Caki2 (cell line): ENCODE measurements at regions not wholly inside any gene's neighbourhood (a gene's known extent, or its start where the extent isn't known, plus 50 kb on each side); places are given as distances from the start of the nearest gene placed in this dataset.
A peak's percentile ranks its signal among the peaks of the same experiment; 100 is the strongest.

Experiments
- DNase-seq: peaks from one replicate; pipeline ENCODE4 v3.0.0-alpha.2; 2015; ENCODE audit warnings: low read depth
- in situ Hi-C: cut with HindIII; loops from 2 replicates; pipeline ENCODE4 v1.10.0; 2016; ENCODE audit warnings: low sequenced_read_pairs, low pct_unique_long_range_greater_than_20kb, mixed read lengths

DNA sequence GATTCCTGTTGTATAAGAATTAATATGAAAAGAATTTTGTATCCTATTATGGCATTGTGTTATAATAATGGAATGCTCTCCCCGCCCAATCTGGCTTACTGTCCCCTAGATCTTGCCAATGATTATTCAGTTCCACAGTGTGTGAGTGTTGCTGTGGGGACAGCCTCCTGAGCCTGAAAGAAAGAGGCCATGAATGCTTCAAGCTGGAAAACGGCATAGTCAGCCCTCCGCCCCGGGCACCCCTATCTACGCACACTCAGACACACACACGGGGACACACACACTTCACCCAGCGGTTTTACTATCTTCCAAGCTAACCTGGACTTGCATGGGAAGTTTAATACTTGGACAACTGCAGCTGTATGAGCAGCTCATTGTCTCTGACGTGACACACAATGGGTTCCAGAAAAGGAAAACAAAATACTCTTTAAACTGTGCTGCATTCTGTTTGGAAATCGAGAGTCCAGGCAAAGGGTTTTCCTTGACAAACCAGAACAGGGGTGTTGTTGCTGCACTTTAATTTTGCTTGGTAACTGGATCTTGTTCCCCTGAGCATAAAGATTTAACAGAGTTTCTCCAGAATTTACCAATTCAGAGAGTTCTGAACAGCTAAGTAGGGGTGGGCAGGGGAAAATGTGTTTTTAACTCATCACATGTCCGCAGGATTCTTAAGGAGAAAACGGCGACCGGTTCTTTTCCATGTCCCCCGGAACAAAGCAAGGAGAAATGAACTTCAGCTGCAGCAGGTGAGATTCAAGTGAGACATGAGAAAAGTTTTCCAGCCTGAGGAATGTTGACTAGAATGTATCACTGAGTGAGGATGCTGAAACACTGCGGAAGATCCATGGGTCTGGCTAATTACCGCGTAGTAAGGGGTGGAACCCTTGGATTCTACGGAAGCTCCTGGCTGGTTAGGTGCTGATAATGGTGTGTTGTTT, 472.9 kb downstream of the FOXO1 start:
- in situ Hi-C loops: no loop called here
- DNase-seq: no peak

DNA sequence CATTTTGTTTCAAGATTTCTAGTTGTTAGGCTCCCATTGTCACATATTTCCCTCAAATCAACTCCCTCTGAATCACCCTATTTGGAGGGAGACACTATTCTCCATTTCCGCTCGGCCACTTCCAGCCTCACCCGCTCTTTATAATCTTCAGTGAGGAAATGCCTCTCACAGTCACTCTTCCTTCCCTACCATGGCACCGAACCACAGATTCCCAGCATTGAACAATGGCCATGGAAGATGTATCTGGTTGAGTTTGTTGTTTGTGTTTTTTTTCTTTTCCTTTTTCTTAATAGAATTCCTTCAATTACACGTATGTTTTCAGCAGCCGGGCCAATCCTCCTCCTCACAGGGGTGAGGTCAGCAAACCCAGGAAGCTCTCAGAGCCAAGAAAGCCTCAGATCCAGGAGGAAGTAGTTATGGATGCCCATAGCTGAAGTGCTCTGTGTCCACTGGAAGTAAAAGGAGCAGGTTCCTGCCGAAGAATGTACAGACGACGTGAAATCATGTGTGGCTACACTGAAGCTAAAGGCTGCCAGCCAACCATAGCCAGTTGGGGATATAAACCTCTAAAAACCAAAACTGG, 472.1 kb downstream of the FOXO1 start:
- in situ Hi-C loops: no loop called here
- no peak for DNase-seq

DNA sequence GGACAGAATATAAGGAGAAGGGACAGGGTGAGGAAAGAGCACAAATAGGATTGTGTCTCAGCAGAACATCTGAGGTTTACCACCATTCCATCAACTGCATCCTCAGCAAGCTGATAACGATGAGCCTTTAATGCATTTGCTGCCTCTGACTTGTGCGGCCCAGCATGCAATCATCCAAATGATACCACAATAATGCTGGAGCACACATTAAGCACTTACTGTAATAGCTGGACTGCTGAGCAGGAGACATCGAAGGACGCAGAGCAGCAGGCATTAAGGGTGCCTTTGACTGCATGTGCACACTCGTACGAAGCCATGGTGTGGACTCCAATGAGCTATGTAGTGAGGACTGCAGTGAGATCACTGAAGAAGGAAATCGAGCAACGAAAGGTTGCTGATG, 469.4 kb downstream of the FOXO1 start:
- DNase-seq: no peak
- in situ Hi-C loops: no loop called here

DNA sequence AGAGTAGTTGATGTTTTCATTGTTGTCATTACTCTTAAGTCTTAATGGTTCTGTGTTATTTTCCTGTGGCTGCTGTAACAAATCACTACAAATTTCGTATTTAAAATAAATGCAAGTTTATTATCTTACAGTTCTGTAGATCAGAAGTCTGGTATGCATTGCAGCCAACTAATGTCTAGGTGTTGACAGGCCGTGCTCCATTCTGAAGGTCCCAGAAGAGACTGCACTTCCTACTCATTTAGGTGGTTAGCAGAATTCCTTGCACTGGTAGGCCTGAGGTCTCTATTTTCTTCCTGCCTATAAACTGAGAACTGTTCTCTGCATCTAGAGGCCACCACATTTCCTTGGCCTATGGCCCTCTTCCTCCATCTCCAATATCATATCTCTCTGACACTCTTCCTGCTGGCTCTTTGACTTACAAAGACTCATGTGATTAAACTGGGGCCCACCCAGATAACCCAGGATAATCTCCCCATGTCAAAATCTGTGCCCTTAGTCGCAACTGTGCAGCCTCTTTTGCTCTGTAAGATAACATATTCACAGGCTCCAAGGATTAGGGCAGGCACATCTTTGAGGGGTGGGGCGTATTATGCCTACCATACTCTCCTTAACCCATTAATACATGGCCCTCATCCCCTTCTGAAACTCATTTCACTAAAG, 468.4 kb downstream of the FOXO1 start:
- in situ Hi-C loops: no loop called here
- DNase-seq: no peak

DNA sequence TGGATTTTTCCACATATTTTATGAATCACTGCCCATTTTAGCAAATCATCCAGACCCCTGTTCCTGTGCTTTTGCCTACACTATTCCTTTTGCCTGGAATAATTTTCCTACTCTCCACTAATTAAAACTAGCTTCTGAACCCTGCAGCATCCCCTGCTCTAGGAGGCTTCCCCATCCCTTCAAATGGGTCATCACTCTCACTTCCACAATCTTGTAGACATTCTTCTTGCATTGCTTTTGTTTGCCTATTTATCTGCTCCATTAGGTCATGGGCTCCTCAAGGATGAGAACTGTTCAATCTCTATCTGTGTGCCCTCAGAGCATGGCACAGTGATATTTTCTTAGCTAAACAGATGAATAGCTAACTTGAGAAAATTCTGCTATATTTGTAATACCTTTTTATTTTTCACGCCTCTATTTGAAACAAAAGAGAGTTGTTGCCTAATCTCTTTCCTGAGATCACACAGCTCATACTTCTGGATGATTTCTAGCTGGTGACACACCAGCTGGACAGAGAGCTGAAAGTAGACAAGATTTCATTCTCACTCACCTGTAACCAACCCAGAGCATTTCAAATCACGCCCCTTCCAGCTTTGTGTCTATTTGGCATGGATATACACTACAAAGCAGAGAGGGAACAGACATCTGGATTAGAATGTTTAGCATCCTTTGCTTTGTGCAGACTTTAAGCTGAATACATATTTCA, 466.0 kb downstream of the FOXO1 start:
- in situ Hi-C loops: no loop called here
- no peak for DNase-seq

DNA sequence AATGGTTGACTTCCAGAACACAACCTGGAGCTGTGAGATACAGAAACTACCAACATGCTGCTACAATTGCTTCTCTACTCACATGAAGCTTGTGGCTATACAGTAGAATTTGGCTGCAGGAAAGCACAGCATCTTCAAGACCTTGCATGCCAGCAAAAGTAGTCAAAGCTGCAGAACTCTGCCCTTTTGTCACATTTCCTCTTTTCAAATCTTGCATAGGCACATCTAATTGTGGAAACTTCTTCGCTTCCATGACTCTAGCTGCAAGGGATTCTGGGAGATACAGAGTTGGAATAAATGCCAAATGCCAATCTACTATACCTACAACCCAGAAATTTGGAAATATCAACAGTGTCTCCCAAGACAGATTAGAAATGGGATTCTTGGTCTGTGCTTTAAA, 462.2 kb downstream of the FOXO1 start:
- in situ Hi-C loops: no loop called here
- DNase-seq: no peak

DNA sequence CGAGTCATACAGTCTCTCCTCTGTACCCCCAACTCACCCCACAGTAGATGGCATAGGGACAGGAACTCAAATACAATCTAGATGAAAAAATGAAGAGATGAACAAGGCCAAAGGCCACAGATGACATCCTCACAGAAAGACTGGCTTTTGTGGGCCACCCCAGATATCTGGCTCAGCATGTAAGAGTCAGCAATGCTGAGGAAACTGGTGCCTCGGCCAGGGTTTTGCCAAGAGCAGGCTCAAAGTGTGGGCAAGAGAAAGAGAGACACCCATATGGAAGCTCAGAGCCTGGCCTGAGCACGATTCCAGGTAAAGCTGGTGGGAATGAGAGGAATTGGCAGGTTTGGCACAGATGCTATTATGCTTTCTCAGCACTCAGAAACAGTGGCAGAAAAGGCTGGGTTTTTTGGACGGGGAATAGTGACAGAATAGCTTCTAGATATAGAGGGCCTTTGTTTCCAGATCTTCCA, 460.6 kb downstream of the FOXO1 start:
- DNase-seq: no peak
- in situ Hi-C loops: no loop called here

DNA sequence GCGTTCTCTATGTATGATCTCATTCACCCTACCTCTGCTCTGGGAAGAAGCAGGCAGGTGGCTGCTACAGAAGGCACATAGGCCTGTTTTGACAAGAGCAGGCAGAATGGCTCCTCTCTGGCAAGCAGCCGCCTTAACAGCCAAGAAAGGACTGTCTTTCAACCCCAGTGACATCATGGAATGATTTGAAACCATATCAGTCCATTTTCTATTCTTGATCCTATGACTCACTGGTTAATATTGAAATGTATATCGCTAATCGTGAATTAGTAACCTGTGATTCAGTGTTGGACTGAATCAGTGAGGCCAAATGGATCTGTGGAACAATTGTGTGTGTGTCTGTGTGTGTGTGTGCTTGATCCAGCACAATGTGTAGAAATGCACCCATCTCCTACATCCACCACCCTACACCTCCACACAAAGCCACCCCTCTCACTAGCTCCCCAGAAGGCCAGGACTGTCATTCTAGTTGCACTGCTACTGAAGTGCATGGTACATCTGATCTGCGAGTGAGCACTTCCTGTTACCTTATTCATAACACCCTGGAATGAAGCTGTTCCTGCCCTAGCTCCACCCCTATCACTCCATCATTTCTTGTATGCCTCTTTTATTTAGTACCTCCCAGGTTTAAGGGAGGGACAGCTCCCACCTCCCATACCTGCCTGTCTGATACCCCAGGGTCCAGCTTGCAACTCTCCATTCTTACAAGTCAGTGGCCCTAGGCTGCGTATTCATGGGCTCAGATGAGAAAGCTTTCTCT, 460.0 kb downstream of the FOXO1 start:
- in situ Hi-C loops: no loop called here
- DNase-seq: peak; percentile 58

DNA sequence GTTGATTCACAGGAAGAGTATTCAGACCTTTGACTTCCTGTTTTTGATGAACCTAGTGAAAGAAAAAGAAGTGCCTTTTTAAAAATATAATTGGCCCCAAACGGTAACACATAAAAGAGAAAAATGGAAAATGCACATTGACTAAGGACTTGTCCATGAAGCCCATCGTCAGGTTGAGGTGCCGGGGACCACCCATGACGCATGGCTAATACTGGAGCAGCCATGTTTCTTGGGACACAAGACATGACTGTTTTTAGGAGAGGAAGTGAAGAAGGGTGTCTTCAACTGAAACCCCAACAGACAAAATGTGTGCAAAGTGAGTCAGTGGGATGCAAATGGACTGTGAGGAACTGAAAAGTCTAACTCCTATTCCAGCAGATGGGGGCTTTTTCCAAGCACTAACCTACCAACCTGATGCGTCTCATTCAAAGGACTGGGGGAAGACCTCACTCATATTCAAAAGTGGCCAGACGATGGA, 459.4 kb downstream of the FOXO1 start:
- in situ Hi-C loops: no loop called here
- DNase-seq: no peak

DNA sequence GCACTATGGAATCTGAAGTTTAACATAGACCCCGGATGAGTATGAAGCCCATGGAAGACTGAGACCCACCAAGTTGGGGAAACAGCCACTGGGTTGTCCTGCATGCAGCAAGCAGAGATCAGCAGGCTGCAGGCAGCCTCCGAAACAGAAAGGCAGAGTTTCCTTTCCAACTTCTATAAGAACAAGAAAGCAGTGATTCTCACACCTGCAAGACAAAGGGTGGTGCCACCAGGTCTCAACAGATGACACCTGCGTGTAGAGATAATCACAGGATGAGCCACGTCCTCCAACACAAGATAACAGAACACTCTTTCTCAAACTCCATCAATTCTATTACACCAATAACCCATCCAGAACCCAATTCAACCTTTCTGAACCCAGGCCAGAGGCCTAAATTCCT, 457.9 kb downstream of the FOXO1 start:
- in situ Hi-C loops: no loop called here
- no peak for DNase-seq

DNA sequence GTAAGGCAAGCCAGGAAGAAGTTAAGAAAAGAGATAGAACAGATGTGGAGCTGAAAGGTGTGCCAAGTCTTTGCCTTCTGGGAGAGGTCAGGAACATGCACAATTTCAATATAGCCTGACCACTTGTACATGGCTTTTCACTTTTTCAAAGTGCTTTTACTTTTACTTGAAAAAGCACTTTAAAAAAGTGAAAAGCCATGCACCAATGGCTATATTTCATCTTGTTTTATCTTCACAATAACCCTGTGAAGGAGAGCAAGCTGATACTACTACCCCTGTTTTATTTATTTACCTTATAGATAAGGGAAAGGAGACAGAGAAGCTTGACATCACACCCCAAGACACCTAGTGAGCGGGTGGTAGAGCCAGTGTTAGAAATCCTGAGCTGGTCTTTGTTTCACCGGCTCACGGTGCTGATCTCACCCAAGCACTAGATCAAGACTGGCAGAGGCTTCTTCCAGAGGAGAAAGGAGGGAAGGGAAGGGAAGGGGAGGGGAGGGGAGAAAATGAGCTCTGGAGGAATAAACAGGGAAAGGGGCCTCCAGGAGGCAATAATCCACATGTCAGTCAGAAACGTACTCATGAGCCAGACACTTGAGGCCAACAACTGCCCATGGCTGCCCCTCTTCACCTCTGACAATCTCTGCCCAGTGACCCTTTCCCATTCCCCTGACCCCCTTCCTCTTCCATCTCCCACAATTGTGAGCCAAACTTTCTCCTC, 455.4 kb downstream of the FOXO1 start:
- DNase-seq: no peak
- in situ Hi-C loops: no loop called here

DNA sequence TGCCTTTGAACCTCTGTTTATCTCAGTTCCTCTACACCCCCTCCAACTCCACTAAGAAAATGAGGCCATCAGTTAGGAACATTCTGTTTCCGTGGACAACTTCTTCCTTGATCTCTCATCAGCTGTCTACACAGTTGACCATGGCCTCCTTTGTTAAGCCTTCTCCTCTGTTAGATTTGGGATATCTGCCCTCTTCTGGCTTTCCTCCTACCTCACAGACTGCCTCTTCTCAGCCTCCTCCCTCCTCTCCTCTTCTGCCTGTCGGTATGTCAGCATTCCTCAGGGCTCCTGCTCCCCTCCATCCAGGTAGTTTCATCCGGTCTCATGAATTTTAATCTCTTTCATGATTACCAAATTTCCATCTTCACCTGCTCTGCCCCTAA, 454.9 kb downstream of the FOXO1 start:
- no peak for DNase-seq
- in situ Hi-C loops: no loop called here

DNA sequence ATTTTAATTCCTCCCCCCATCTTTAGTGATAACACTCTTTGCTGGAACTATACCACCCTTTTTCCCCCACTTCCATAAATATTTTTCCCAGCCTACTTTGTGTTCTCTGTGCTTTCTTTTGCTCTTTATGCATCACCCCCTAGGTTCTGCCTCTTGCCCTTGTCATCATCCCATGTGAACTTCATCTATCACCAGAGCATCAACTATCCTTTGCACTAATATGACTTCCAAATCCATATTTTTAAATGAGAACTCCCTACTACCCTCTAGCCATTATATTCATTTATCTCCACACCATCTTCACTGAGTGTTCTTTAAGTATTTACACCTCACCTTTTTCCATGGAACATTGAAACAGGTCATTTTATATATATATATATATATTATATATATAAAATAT, 452.7 kb downstream of the FOXO1 start:
- in situ Hi-C loops: no loop called here

DNA sequence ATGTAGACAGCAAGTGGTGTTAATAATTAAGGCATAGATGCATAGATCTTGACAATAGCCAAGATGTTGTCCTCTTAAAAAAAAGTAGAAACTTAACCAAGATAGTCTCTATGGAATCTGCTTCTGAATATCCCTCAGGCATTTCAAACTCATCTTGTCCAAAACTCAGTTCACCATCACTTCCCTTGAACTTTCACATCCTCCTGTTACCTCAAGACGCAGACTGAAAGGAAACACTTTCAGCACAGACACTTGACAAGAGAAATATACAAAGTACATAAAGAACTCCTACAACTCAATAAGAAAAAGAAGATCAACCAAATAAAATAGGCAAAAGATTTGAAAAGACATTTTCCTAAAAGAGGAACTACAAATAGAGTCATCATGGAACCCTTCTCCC, 451.1 kb downstream of the FOXO1 start:
- DNase-seq: no peak
- in situ Hi-C loops: no loop called here

More for the DNA sequence above, 452.7 kb downstream of the FOXO1 start:
- DNase-seq: no peak

DNA sequence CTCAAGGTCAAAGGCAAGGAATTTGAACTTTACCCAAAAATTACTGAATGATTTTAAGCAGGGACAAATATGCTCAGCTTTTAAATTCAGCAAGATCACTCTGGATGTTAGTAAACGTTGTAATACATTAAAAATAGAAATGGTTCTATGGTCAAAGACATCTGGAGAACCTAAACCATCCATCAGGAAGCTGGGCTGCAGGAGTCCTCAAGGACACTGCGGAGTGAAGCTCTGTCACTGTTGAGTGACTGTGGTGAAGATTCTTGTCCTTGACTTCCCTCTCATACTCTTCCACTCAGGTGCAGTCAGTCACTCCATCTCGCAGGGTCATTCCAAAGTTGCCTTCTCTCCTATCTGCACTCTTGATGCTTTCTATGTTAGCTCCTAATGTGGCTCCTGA, 450.7 kb downstream of the FOXO1 start:
- in situ Hi-C loops: no loop called here
- DNase-seq: no peak

DNA sequence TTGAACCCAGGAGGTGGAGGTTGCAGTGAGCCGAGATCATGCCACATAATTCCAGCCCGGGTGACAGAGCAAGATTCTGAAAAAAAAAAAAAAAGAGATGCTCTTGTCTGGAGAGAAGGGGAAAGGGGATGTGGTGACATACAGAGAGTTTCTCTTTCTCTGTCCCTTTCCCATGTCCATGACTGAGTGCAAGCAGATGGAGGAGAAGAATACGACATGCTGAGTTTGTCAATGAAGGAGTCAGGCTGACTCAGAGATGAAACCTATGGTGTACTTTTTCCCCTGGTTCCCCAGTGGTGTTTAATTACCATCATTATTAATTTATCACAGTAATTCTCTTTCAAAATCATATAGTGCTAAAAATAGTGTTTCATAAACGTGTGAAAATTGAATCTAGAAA, 448.8 kb downstream of the FOXO1 start:
- in situ Hi-C loops: no loop called here
- DNase-seq: no peak

DNA sequence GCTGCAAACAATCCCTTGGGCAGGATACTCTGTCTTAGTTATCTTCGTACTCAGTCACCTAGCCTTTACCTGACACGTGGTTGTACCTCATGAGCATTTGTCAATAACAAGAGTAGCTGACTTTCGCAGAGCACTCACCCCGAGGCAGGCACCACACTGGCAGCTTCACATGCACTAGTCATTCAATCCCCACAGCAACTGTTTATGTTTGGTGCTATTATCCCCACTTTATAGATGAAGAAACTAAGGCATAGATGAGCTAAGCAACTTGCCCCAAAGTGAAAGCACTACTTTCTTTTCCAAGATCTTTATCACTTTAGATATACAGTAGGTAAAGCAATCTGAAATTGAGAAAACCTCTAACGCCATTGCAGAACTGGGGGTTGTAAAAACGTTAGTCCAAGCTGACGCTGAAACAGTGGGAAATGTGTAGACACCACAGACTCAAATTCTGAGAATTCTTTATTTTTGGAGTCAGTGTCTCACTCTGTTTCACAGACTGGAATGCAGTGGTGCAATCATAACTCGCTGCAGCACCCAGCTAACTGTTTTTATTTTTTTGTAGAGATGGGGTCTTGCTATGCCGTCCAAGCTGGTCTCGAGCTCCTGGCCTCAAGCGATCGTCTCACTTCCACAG, 446.0 kb downstream of the FOXO1 start:
- in situ Hi-C loops: no loop called here
- DNase-seq: no peak
